Neutrophil (primary cell): ENCODE measurements at regions not wholly inside any gene's neighbourhood (a gene's known extent, or its start where the extent isn't known, plus 50 kb on each side); places are given as distances from the start of the nearest gene placed in this dataset.

Experiments used
- H3K27ac ChIP-seq: fragments of 200-600 bp; sonication (generic); 2 replicates; pipeline ENCODE4 v1.5.1; 2016; ENCODE audit warnings: mild to moderate bottlenecking, moderate library complexity
- H3K27me3 ChIP-seq: fragments of 200-600 bp; sonication (generic); 2 replicates; pipeline ENCODE4 v1.6.0; 2016; ENCODE audit warnings: mild to moderate bottlenecking
- H3K36me3 ChIP-seq: fragments of 200-600 bp; sonication (generic); 2 replicates; pipeline ENCODE4 v1.5.1; 2017
- H3K4me1 ChIP-seq, 2 experiments: fragments of 200-600 bp in 1 of 2; sonication (generic) in 1 of 2; 1 replicate in 1 of 2; 2 replicates in 1 of 2; pipeline versions ENCODE4 v1.5.1 to v1.6.1; 2013 to 2016; ENCODE audit warnings: low read depth in 1 of 2, low read length in 1 of 2, mild to moderate bottlenecking in 1 of 2, moderate library complexity in 1 of 2; ENCODE audit not compliant: control insufficient read depth in 1 of 2, insufficient read depth in 1 of 2
- H3K4me3 ChIP-seq, 2 experiments: fragments of 200-600 bp in 1 of 2; sonication (generic) in 1 of 2; 1 replicate in 1 of 2; 2 replicates in 1 of 2; pipeline ENCODE4 v1.5.1; 2013 to 2016; ENCODE audit warnings: low read depth in 1 of 2, low read length in 1 of 2, mild to moderate bottlenecking in 1 of 2, moderate library complexity in 1 of 2
- H3K9me3 ChIP-seq: fragments of 200-600 bp; sonication (generic); 2 replicates; pipeline ENCODE4 v1.5.1; 2016
- CTCF ChIP-seq: fragments of 200-600 bp; sonication (generic); IDR thresholded peaks from 2 replicates; pipeline ENCODE4 v1.5.1; 2016; ENCODE audit warnings: antibody characterized with exemption

- TF ChIP-seq CTCF: no peak
- no peak overlapping the region for H3K27ac ChIP-seq
- no peaks in the 10 kb centered on the region for H3K4me1 ChIP-seq
- H3K36me3 ChIP-seq: no peaks in the 10 kb centered on the region
- H3K4me3 ChIP-seq: no peak overlapping the region
- no peaks in the 10 kb centered on the region for H3K9me3 ChIP-seq
- H3K27me3 ChIP-seq: no peaks in the 10 kb centered on the region
These were observed 749.7 kb downstream of the DIAPH3 start for GRCh38 chr13:59414006-59414405.

- H3K4me1 ChIP-seq: no peaks in the 10 kb centered on the region
These were observed 748.2 kb downstream of the DIAPH3 start for GRCh38 chr13:59415498-59415897.

GRCh38 chr13:59416561-59416960 is 747.2 kb downstream of the DIAPH3 start:
- H3K27me3 ChIP-seq: no peaks in the 10 kb centered on the region
- no peak overlapping the region for H3K27ac ChIP-seq
- TF ChIP-seq CTCF: no peak
- H3K4me1 ChIP-seq: no peaks in the 10 kb centered on the region
- H3K36me3 ChIP-seq: no peaks in the 10 kb centered on the region
- no peaks in the 10 kb centered on the region for H3K9me3 ChIP-seq
- H3K4me3 ChIP-seq: no peak overlapping the region

More at GRCh38 chr13:59415498-59415897, 748.2 kb downstream of the DIAPH3 start:
- H3K27me3 ChIP-seq: no peaks in the 10 kb centered on the region
- no peak for TF ChIP-seq CTCF
- H3K9me3 ChIP-seq: no peaks in the 10 kb centered on the region
- no peak overlapping the region for H3K4me3 ChIP-seq
- H3K27ac ChIP-seq: no peak overlapping the region
- no peaks in the 10 kb centered on the region for H3K36me3 ChIP-seq

DNA sequence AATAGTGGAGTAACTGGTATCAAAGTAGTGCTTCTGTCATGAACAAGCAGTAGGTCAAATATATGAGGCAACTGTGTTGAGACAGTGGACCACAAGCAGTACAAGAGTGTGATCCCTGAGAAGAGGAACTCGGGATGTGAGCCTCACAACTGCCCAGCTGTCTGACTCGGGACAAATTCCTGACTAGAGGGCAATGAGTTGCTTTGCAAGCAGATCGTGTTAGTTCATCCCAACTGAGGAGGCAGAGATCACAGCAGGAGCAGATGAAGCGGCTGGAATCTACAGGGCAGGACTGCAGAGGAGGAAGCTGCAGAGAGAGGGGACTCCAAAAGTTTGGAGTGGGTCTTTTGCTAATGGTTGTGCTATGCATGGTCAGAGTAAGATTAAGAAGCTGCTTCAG is 741.1 kb downstream of the DIAPH3 start:
- no peak overlapping the region for H3K4me3 ChIP-seq
- H3K9me3 ChIP-seq: no peaks in the 10 kb centered on the region
- TF ChIP-seq CTCF: no peak
- no peak overlapping the region for H3K27ac ChIP-seq
- H3K4me1 ChIP-seq: no peaks in the 10 kb centered on the region
- no peaks in the 10 kb centered on the region for H3K27me3 ChIP-seq
- no peaks in the 10 kb centered on the region for H3K36me3 ChIP-seq

- Histone ChIP-seq H3K27me3 (no peaks in the 10 kb centered on the region), H3K4me3 (no peak overlapping the region), H3K9me3 (no peaks in the 10 kb centered on the region), H3K4me1 (no peaks in the 10 kb centered on the region), H3K36me3 (no peaks in the 10 kb centered on the region), H3K27ac (no peak overlapping the region)
- no peak for TF ChIP-seq CTCF
These were observed 739.9 kb downstream of the DIAPH3 start for GRCh38 chr13:59423708-59424340.
